ENCODE measurements at regions not wholly inside any gene's neighbourhood (a gene's known extent, or its start where the extent isn't known, plus 50 kb on each side); places are given as distances from the start of the nearest gene placed in this dataset.
A peak's percentile ranks its signal among the peaks of the same experiment; 100 is the strongest.
"Not testable (repeated sequence)": the region's sequence is repeated elsewhere in the genome, so short reads cannot be mapped to it uniquely, and the experiment has no call there.

- no peak for DNase-seq (ENCODE audit: low read depth)
These were observed 184.7 kb downstream of the C9orf50 start for GRCh38 chr9:129435988-129436717.

- no peak for DNase-seq (ENCODE audit: low read depth)
These were observed 185.6 kb downstream of the C9orf50 start for GRCh38 chr9:129435291-129435690.

GRCh38 chr9:129434187-129434586, 186.7 kb downstream of the C9orf50 start:
- no peak for DNase-seq (ENCODE audit: low read depth)

GRCh38 chr9:129432297-129433154, 188.4 kb downstream of the C9orf50 start:
- no peak for DNase-seq (ENCODE audit: low read depth)

GRCh38 chr9:129430940-129431643, 189.8 kb downstream of the C9orf50 start:
- DNase-seq (ENCODE audit: low read depth): no peak

- DNase-seq (ENCODE audit: low read depth): no peak
These were observed 191.9 kb downstream of the C9orf50 start for GRCh38 chr9:129428864-129429577.

GRCh38 chr9:129427149-129427548, 193.8 kb downstream of the C9orf50 start:
- no peak for DNase-seq (ENCODE audit: low read depth)

GRCh38 chr9:129423755-129424154, 197.1 kb downstream of the C9orf50 start:
- DNase-seq (ENCODE audit: low read depth): not testable (repeated sequence)

- DNase-seq (ENCODE audit: low read depth): no peak
These were observed 197.7 kb downstream of the C9orf50 start for GRCh38 chr9:129423216-129423615.

- peak; percentile 22 for DNase-seq (ENCODE audit: low read depth)
These were observed 198.1 kb downstream of the C9orf50 start for GRCh38 chr9:129422843-129423192.

GRCh38 chr9:129422032-129422842, 198.7 kb downstream of the C9orf50 start:
- DNase-seq (ENCODE audit: low read depth): no peak

- DNase-seq (ENCODE audit: low read depth): no peak
These were observed 199.5 kb downstream of the C9orf50 start for GRCh38 chr9:129421371-129421770.

- no peak for DNase-seq (ENCODE audit: low read depth)
These were observed 200.2 kb downstream of the C9orf50 start for GRCh38 chr9:129420721-129421120.

- no peak for DNase-seq (ENCODE audit: low read depth)
These were observed 201.5 kb downstream of the C9orf50 start for GRCh38 chr9:129419382-129419899.

GRCh38 chr9:129418451-129418850, 202.4 kb downstream of the C9orf50 start:
- no peak for DNase-seq (ENCODE audit: low read depth)

- no peak for DNase-seq (ENCODE audit: low read depth)
These were observed 203.9 kb downstream of the C9orf50 start for GRCh38 chr9:129416821-129417539.

- DNase-seq (ENCODE audit: low read depth): no peak
These were observed 204.8 kb downstream of the C9orf50 start for GRCh38 chr9:129415942-129416651.

GRCh38 chr9:129414993-129415941, 205.6 kb downstream of the C9orf50 start:
- DNase-seq (ENCODE audit: low read depth): no peak

Data from iris pigment epithelial cell (primary cell).